GM18505 (cell line): ENCODE measurements at regions not wholly inside any gene's neighbourhood (a gene's known extent, or its start where the extent isn't known, plus 50 kb on each side); places are given as distances from the start of the nearest gene placed in this dataset.
"Not testable (repeated sequence)": the region's sequence is repeated elsewhere in the genome, so short reads cannot be mapped to it uniquely, and the experiment has no call there.

Experiments used
- ATAC-seq: cut with Tn5 transposase; IDR thresholded peaks from one replicate; pipeline ENCODE4 v1.9.1; 2021; ENCODE audit not compliant: unreplicated experiment
- POLR2A ChIP-seq: IDR thresholded peaks from 4 replicates; pipeline ENCODE4 v1.6.1; 2011; ENCODE audit warnings: borderline replicate concordance; ENCODE audit not compliant: insufficient read depth, insufficient read length; ENCODE audit errors: extremely low read depth

DNA sequence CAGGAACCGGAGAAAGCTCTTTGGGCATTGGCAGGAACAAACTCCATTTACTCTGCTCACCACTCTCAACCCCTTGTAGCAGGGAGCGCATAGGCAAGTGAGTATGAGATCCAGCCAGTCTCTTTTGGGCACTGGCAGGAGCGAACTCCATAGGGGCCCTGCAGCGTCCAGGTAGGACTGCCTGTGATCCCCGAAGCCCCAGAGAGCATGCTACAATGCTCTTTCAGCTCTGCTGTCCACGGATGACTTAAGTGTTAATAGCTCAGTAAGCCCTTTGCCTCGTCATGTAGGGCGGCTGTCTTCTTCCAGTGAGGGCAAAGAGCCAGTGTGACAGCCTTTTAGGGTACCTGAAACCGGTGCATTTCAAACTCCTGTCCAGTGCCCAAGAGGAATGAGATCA is 1525.6 kb upstream of the RAG2 start:
- TF ChIP-seq POLR2A: no peak
- ATAC-seq: no peak

DNA sequence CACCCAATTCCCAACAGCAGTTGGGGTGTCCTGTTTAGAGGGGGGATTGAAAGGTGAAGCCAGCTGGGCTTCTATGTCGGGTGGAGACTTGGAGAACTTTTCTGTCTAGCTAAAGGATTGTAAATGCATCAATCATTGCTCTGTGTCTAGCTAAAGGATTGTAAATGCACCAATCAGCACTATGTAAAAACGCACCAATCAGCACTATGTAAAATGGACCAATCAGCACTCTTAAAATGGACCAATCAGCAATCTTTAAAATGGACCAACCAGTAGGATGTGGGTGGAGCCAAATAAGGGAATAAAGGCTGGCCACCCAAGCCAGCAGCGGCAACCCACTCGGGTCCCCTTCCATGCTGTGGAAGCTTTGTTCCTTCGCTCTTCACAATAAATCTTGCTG is 1518.6 kb upstream of the RAG2 start:
- not testable (repeated sequence) for ATAC-seq

DNA sequence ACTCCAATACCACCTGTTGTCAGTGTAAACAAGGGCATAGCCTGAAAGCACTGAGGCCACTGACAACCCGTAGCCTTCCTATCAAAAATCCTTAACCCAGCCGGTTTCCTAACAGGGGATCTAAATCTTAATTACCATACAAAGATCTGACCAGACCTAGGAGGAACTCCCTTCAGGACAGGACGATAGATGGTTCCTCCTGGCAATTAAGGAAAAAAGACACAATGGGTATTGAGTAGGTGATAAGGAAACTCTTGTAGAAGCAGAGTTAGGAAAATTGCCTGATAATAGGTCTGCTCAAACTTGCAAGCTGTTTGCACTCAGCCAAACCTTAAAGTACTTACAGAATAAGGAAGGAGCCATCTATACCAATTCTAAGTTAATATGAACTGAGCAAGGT is 1517.3 kb upstream of the RAG2 start:
- not testable (repeated sequence) for ATAC-seq

DNA sequence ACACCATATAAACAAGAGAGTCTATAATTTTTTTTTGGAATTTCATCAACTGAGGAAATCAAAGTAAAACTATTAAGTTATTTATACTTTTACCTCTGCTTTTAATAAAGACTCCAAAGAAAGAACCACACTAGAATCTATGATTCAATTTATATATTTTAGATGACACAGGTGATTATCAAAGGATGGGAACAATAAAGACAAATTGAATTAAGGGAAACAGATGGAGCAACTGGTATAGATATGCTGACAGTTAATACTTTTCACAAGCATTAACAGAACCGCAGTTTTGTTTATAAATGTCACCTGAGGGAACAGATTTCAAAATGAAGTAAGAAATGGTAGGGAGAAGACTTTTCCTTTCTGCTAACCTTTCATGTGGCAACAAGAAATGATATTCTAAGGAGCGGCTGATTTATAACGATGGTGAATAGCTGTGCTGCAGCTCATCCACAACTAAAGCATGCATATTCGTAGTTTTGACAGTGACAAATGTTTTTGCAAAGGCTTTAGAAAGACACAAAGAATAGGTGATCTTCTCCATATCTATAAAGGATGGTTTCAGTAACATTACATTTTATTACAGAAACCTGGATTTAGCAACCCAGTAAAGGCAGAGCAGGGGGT is 1502.9 kb upstream of the RAG2 start:
- no peak for ATAC-seq
- TF ChIP-seq POLR2A: no peak

DNA sequence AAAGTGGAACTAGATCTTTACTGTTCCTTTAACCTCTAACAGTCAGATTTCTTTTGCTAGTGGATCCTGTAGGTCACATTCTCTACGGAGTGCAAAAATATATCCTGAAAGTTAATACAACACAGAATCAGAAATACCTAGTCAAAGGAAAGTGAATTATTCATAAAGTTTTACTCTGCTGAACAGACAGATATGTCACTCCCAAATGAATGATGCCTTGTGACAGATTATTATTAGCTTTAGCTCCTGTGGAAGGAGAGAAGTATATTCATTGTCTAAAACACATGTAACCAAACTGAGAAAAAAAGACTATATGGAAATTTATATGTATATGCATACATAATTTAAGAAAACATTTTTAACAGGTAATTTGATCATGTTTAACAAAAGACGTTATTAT is 1497.2 kb upstream of the RAG2 start:
- TF ChIP-seq POLR2A: no peak
- ATAC-seq: no peak

DNA sequence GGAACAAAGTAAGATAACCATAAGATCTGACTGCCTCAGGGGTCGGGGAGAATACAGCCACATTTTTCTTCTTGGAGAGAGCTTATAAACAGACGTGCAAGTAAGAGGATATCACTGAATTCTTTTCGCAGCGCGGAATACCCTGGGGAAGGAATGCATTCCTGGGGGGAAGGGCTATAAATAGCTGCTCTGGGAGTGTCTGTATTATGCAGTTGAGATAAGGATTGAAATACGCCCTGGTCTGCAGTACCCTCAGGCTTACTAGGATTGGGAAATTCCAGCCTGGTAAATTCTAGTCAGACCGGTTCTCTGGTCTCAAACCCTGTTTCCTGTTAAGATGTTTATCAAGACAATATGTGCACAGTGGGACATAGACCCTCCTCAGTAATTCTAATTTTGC is 1491.7 kb upstream of the RAG2 start:
- ATAC-seq: no peak
- TF ChIP-seq POLR2A: no peak

DNA sequence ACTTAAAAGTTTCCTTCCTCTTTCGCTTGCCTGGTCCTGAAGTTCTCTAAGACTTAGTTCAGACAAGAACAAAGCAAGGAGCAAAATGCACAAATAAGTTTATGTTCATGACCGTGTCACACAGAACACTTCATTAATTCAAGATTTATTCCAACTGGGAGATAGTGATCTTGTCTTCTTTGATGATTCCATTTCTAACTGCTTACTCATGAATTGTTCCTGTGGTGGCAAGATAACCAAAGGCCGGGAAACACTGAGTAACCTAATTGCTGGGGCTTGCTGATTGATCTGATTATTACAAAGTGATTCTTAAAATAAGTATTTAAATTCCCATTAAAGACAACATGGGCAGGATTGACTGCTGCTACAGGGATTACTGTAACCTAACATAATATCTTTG is 1462.9 kb upstream of the RAG2 start:
- ATAC-seq: no peak
- no peak for TF ChIP-seq POLR2A

DNA sequence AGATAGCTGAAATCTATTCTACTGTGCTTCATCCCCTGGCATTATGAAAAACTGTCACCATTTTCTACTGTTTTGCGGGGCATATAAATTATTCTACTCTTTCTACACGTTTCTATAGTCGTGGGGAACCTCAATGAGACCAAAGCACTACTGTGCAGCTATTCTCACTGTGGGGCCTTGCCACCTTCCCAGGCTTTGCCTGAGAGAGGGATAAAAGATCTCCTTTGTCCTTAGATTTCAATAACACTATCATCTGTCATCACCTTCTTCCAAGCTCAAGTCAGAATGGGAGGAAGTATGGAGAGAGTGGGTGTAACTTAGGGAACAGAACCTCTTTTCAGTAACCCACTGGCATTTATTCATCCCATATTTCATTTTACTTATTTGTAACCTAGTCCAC is 1462.1 kb upstream of the RAG2 start:
- no peak for ATAC-seq

DNA sequence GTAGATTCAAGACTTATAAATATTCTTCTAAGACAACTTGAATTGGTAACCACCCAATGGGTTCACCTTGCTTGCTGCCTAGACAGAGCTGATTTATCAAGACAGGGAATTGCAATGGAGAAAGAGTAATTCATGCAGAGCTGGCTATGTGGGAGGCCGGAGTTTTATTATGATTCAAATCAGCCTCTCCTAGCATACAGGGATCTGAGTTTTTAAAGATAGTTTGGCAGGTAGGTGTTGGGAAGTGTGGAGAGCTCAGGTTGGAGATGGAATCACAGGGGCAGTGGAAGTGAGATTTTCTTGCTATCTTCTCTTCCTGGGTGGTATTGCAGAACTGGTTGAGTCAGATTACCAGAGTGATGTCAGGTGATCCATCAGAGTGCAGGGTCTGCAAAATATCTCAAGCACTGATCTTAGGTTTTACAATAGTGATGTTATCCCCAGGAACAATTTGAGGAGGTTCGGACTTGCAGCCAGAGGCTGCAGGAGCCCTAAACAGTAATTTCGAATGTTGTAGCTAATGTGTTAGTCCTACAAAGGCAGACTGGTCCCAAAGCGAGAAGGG is 1448.6 kb upstream of the RAG2 start:
- no peak for TF ChIP-seq POLR2A
- ATAC-seq: no peak

More for the DNA sequence above, 1462.1 kb upstream of the RAG2 start:
- no peak for TF ChIP-seq POLR2A

DNA sequence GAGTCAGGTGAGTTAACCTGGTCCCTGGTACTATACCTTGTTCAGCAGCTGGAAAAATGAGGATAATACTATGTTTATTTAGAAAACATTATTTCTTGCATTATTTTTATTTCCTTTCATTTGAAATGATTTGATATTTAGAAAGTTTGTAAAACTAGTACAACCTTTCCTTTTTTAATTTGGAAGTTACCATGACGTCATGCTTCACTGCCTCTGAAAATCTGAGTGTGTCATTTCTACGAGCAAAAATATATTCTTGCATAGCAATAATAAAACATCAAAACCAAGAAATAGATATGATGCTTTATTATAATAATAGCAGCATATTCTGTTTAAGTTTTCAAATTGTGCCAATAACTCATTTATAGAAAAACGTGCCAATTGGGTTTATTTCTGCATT is 1445.0 kb upstream of the RAG2 start:
- no peak for ATAC-seq
- TF ChIP-seq POLR2A: no peak

DNA sequence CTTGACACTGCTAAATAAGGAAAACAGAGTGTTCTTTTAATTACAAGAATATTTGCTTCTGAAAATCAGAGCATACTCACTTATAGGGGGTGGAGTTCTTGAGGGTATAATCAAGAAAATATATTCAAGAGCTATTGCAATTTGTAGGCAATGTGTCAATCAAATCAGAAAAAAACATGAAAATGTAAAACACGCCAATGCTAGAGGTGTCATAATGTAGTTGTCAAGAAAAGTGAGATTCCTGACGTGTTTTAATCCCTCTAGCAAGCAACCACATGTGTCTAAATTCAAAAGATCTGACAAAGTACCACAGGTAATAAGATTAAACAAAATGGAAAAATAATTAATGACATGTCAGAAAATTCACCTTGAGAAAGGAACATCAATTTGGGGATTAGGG is 1440.7 kb upstream of the RAG2 start:
- ATAC-seq: no peak
- TF ChIP-seq POLR2A: no peak

DNA sequence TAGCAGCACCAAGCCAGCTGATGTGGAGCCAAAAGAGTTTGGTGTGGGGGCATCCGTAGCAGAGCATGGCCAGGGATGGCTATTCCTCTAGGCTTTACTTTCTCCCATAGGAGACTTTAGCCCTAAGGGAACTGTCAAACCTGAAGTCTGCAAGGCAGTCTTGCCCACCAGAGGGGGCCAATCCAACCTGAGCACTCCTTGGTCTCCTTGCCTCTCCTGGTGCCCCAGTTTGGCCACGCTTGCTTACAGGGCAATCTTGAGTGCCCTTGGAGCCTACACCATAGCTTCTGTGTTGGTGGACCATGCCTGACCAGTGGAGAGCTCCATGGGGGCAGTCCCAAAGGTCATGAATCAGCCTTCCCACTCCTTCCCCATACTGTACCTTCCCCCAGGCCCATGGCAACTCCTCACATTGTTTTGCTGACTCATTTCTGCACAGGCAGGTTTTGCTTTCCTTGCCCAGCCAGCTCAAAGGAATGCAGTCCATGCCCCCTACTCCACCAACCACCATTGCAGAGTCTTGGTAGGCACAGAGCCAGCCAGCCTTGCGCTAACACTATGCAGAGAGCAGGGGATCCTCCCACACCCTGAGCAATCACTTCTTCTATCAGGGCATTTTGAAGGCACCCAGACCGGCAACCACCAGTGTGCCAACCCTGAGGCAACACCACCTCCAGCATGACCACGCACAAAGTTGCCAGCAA is 1421.2 kb upstream of the RAG2 start:
- no peak for TF ChIP-seq POLR2A
- no peak for ATAC-seq

DNA sequence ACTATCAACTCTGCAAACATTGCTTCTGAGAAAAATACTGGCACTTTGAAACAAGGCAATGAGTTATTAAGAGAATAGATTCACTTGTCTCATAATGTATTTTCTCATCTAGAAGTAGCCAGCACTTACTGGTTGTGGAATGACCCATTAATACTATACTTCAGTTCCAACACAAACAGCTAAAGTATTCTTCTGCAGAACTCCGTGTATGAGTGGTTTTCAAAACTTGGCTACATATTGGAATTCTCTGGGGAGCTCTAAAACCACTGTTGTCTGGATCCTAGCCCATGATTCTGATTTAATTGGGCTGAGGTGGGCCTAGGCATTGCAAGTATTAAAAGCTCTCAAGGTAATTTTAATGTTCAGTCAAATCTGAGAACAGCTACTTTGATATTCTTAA is 1416.4 kb upstream of the RAG2 start:
- no peak for TF ChIP-seq POLR2A
- ATAC-seq: no peak

DNA sequence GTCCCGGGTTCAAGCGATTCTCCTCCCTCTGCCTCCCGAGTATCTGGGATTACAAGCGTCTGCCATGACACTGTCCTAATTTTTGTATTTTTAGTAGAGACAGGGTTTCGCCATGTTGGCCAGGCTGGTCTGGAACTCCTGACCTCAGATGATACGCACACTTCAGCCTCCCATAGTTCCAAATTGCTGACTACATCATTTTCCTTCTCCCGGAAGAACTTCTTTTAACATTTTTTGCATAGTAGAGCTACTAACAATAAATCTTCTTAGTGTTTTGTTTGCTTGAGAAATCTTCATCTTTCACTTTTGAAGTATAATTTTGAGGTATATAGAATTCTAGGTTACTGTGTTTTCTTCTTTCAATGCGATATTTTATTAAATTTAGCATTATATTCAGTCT is 1415.1 kb upstream of the RAG2 start:
- no peak for ATAC-seq

More for the DNA sequence above, 1415.1 kb upstream of the RAG2 start:
- TF ChIP-seq POLR2A: no peak
